H1 (cell line): ENCODE measurements at regions not wholly inside any gene's neighbourhood (a gene's known extent, or its start where the extent isn't known, plus 50 kb on each side); places are given as distances from the start of the nearest gene placed in this dataset.

Source experiments
- ATF2 ChIP-seq: IDR thresholded peaks from 2 replicates; pipeline ENCODE4 v1.6.1; 2012; ENCODE audit warnings: low read length, inconsistent platforms
- CEBPB ChIP-seq: IDR thresholded peaks from 2 replicates; pipeline ENCODE4 v1.6.1; 2012; ENCODE audit warnings: low read depth, low read length
- CHD2 ChIP-seq: IDR thresholded peaks from 2 replicates; pipeline ENCODE4 v1.6.1; 2012; ENCODE audit warnings: low read length, improper control_type of control experiment
- CHD7 ChIP-seq: fragments of 300-600 bp; sonication (generic); IDR thresholded peaks from 2 replicates; pipeline ENCODE4 v1.7.1; 2012; ENCODE audit warnings: low read length, moderate library complexity, mild to moderate bottlenecking, inconsistent platforms; ENCODE audit not compliant: insufficient replicate concordance
- CTCF ChIP-seq, 3 experiments: IDR thresholded peaks; 1 replicate in 2 of 3; 2 replicates in 1 of 3; pipeline versions ENCODE4 v1.5.1 to v1.6.1; 2011; ENCODE audit warnings: low read length in 3 of 3, mild to moderate bottlenecking in 3 of 3, inconsistent platforms in 2 of 3, low read depth in 1 of 3, moderate library complexity in 1 of 3; ENCODE audit not compliant: insufficient read depth in 1 of 3; ENCODE audit errors: control extremely low read depth in 1 of 3
- JUND ChIP-seq: IDR thresholded peaks from 2 replicates; pipeline ENCODE4 v1.6.1; 2011; ENCODE audit warnings: mild to moderate bottlenecking, improper control_type of control experiment, low read length
- KDM1A ChIP-seq: fragments of 200-600, 300-600 bp; sonication (generic); IDR thresholded peaks from 2 replicates; pipeline ENCODE4 v1.7.1; 2016; ENCODE audit warnings: mild to moderate bottlenecking, low read length, borderline replicate concordance
- MAX ChIP-seq: IDR thresholded peaks from 2 replicates; pipeline ENCODE4 v1.6.1; 2012; ENCODE audit warnings: inconsistent platforms
- POLR2AphosphoS5 ChIP-seq: IDR thresholded peaks from 2 replicates; pipeline ENCODE4 v1.6.1; 2011; ENCODE audit warnings: low read depth, low read length
- RBBP5 ChIP-seq: IDR thresholded peaks from 2 replicates; pipeline ENCODE4 v1.7.1; 2012; ENCODE audit warnings: low read depth, mild to moderate bottlenecking, inconsistent platforms, low read length, moderate library complexity, borderline replicate concordance
- TEAD4 ChIP-seq: IDR thresholded peaks from 2 replicates; pipeline ENCODE4 v1.6.1; 2012; ENCODE audit warnings: low read depth, low read length, inconsistent platforms, mixed read lengths

GRCh38 chr2:121075006-121075551 lies 209.9 kb downstream of the TFCP2L1 start:
- TF ChIP-seq CTCF (IDR thresholded peaks at IDR 0.05; ENCODE audit: control extremely low read depth in 1 of 3, insufficient read depth in 1 of 3, low read depth in 1 of 3, low read length in 3 of 3) (no peak), TEAD4 (no peak; the same call in 1 of the 2 replicates), RBBP5 (no peak), MAX (peak; percentile 79), KDM1A (no peak), CHD7 (peak; percentile 81), CHD2 (peak; percentile 79), JUND (peak; percentile 61; the same call in 1 of the 2 replicates), ATF2 (peak; percentile 97), POLR2AphosphoS5 (peak; percentile 100), CEBPB (no peak)
